MCF 10A (cell line): ENCODE measurements at regions not wholly inside any gene's neighbourhood (a gene's known extent, or its start where the extent isn't known, plus 50 kb on each side); places are given as distances from the start of the nearest gene placed in this dataset.

Experiments used
- BruUV-seq: library from RNA; stranded (reverse); fragments of 400-500 nt; replicated peaks from 2 replicates; lab custom pipeline; 2021; lab: Mats Ljungman, UMichigan
- CTCF ChIA-PET: fragments of 300-600 bp; sonication (Branson Sonifier 250); formaldehyde crosslinking; extraction: SDS; loops from one replicate; lab custom pipeline; 2021; ENCODE audit warnings: antibody characterized with exemption, inconsistent platforms; lab: Yijun Ruan, JAX
- POLR2A ChIA-PET: fragments of 300-600, 350-650 bp; sonication (Branson Sonifier 250); formaldehyde crosslinking; extraction: SDS; loops from one replicate; lab custom pipeline; 2020; ENCODE audit warnings: antibody characterized with exemption, inconsistent platforms; lab: Yijun Ruan, JAX
- DNase-seq: peaks from one replicate; pipeline ENCODE4 v3.0.0-alpha.2; 2018; ENCODE audit not compliant: unreplicated experiment
- H3K27ac Mint-ChIP-seq: one replicate; pipeline ENCODE4 v1.8.0; 2022; ENCODE audit warnings: mild to moderate bottlenecking, low read depth, mixed read lengths; ENCODE audit not compliant: unreplicated experiment
- H3K27me3 Mint-ChIP-seq: one replicate; pipeline ENCODE4 v1.8.0; 2022; ENCODE audit warnings: mixed read lengths; ENCODE audit not compliant: insufficient read depth, unreplicated experiment
- H3K36me3 Mint-ChIP-seq: one replicate; pipeline ENCODE4 v1.8.0; 2022; ENCODE audit warnings: mild to moderate bottlenecking, moderate library complexity, mixed read lengths; ENCODE audit not compliant: insufficient read depth, unreplicated experiment
- H3K4me1 Mint-ChIP-seq: one replicate; pipeline ENCODE4 v1.8.0; 2022; ENCODE audit warnings: mixed read lengths; ENCODE audit not compliant: insufficient read depth, unreplicated experiment
- H3K4me3 Mint-ChIP-seq: one replicate; pipeline ENCODE4 v1.8.0; 2022; ENCODE audit warnings: mild to moderate bottlenecking, moderate library complexity, mixed read lengths; ENCODE audit not compliant: unreplicated experiment
- H3K9me3 Mint-ChIP-seq: one replicate; pipeline ENCODE4 v1.8.0; 2022; ENCODE audit warnings: mixed read lengths; ENCODE audit not compliant: unreplicated experiment
- intact Hi-C: fragments of 100-400 bp; cut with micrococcal nuclease; formaldehyde crosslinking; loops from 2 replicates; pipeline ENCODE4 v1.14.1; 2022
- TF ChIP-seq, protein P1 (sequence below): fragments of 200-600 bp; IDR thresholded peaks from one replicate; pipeline ENCODE4 v1.8.0; 2022; ENCODE audit warnings: antibody characterized with exemption, mild to moderate bottlenecking; ENCODE audit not compliant: unreplicated experiment

DNA sequence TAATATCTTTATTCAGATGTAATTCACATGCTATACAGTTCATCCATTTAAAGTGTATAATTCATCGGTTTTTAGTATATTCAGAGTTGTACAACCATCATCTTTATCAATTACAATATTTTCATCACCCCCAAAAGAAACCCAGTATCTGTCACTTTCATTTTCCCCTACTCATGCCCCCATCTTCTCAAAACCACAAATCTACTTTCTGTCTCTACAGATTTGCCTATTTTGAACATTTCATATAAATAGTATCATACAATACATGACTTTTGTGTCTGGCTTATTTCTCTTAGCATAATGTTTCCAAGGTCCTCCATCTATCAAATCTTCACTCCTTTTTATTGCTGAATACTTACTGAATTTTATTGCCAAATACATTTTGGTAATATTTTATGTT lies 305.1 kb upstream of the SGCD start:
- ChIA-PET CTCF (interaction anchor here (0.6 to 0.9 kb wide), 2 partner anchors 208 to 572 kb away, joined by 4 read pairs; no protein-coding TSS in a partner anchor), POLR2A (no interaction called here)
- no peak for DNase-seq
- no peaks in the 10 kb centered on the region for H3K9me3 Mint-ChIP-seq
- H3K4me1 Mint-ChIP-seq, result peaks cover 15% of the 10 kb centered on the region
- H3K27ac Mint-ChIP-seq, result no peak overlapping the region
- BruUV-seq, result no TSS peak
- TF ChIP-seq, protein P1, sequence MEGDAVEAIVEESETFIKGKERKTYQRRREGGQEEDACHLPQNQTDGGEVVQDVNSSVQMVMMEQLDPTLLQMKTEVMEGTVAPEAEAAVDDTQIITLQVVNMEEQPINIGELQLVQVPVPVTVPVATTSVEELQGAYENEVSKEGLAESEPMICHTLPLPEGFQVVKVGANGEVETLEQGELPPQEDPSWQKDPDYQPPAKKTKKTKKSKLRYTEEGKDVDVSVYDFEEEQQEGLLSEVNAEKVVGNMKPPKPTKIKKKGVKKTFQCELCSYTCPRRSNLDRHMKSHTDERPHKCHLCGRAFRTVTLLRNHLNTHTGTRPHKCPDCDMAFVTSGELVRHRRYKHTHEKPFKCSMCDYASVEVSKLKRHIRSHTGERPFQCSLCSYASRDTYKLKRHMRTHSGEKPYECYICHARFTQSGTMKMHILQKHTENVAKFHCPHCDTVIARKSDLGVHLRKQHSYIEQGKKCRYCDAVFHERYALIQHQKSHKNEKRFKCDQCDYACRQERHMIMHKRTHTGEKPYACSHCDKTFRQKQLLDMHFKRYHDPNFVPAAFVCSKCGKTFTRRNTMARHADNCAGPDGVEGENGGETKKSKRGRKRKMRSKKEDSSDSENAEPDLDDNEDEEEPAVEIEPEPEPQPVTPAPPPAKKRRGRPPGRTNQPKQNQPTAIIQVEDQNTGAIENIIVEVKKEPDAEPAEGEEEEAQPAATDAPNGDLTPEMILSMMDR, result no peak
- no peaks in the 10 kb centered on the region for H3K36me3 Mint-ChIP-seq
- intact Hi-C loops, result no loop called here
- H3K27me3 Mint-ChIP-seq, result no peaks in the 10 kb centered on the region
- H3K4me3 Mint-ChIP-seq, result no peak overlapping the region

DNA sequence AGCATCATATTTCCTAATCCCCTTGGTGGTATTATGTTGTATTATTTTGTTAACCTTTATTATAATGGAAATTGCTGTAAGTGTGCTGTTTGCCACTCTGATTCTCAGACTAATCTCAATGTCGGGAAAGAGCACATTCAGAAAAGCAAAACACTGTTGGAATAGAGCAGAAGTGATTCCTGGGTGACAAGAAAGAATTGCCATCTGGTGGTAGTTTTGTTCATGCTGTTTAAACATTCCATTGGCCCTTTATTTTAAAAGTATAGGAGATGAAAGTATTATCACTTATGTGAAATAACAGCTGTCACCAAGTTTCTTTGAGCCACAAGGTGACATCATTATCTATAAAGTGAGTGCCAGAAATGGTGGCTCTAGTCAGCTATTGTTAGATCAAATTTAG lies 301.3 kb upstream of the SGCD start:
- ChIA-PET CTCF (interaction anchor here (0.7 to 0.8 kb wide), 2 partner anchors 18 to 780 kb away, joined by 3 to 5 read pairs; no protein-coding TSS in a partner anchor), POLR2A (no interaction called here)
- no peaks in the 10 kb centered on the region for H3K27me3 Mint-ChIP-seq
- peaks cover 15% of the 10 kb centered on the region for H3K4me1 Mint-ChIP-seq
- BruUV-seq, result no TSS peak
- H3K36me3 Mint-ChIP-seq, result no peaks in the 10 kb centered on the region
- no peak for DNase-seq
- H3K27ac Mint-ChIP-seq, result no peak overlapping the region
- intact Hi-C loops, result no loop called here
- no peak overlapping the region for H3K4me3 Mint-ChIP-seq
- H3K9me3 Mint-ChIP-seq, result no peaks in the 10 kb centered on the region
- TF ChIP-seq, protein P1, result no peak

DNA sequence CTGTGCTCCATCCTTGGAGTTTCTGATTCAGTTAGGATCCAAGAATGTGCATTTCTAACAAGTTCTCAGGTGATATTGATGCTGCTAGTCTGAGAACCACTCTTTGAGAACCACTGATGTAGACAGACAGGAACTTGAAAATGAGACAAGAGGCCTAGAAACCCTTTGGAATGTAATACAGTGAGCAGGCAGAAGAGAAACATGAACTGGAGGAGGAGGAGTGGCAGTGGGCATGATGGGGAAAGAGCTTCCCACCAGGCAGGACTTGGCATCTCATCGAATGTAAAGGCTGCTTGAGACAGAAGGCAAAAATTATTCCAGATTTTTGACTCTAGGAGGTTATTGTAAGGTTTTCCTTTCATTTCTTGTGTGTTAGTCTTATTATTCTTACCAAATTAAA lies 295.8 kb upstream of the SGCD start:
- intact Hi-C loops, result no loop called here
- no TSS peak for BruUV-seq
- ChIA-PET POLR2A (no interaction called here), CTCF (interaction anchor here (0.5 to 1.0 kb wide), 3 partner anchors 92 to 785 kb away, joined by 3 read pairs; no protein-coding TSS in a partner anchor)
- no peak for DNase-seq
- Mint-ChIP-seq H3K4me3 (no peak overlapping the region), H3K4me1 (no peaks in the 10 kb centered on the region), H3K36me3 (no peaks in the 10 kb centered on the region), H3K9me3 (no peaks in the 10 kb centered on the region), H3K27me3 (no peaks in the 10 kb centered on the region), H3K27ac (no peak overlapping the region)
- TF ChIP-seq, protein P1, result no peak

DNA sequence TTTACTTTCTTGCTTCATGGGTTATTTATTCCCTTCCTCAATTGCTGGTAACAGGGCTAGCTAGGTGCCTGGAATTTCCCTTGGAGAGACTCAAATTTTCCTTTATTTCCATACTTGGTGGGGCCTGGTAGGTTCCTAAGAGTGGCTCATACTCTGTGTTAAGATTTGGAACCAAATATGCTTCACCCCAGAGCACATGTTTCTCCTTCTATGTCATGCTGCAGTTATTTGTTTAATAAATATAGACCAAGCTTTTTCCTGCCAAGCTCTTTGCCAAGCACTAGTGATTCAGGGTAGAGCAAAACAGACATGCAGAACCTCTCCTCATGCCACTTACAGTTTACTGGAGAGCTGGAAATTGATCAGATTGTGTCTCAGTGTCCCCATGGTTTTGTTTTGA lies 290.3 kb upstream of the SGCD start:
- DNase-seq, result no peak
- BruUV-seq, result no TSS peak
- POLR2A ChIA-PET, result no interaction called here
- H3K36me3 Mint-ChIP-seq, result no peaks in the 10 kb centered on the region
- no peaks in the 10 kb centered on the region for H3K9me3 Mint-ChIP-seq
- TF ChIP-seq, protein P1, result no peak
- intact Hi-C loops, result no loop called here
- H3K27me3 Mint-ChIP-seq, result no peaks in the 10 kb centered on the region
- H3K27ac Mint-ChIP-seq, result no peak overlapping the region
- CTCF ChIA-PET, result interaction anchor here (0.6 to 1.2 kb wide), 6 partner anchors 9 to 720 kb away, joined by 3 to 5 read pairs (median 4); no protein-coding TSS in a partner anchor
- H3K4me3 Mint-ChIP-seq, result no peak overlapping the region
- no peaks in the 10 kb centered on the region for H3K4me1 Mint-ChIP-seq
